ENCODE measurements at regions not wholly inside any gene's neighbourhood (a gene's known extent, or its start where the extent isn't known, plus 50 kb on each side); places are given as distances from the start of the nearest gene placed in this dataset.
A peak's percentile ranks its signal among the peaks of the same experiment; 100 is the strongest.

- H3K27ac ChIP-seq = peak overlapping the region; percentile 94; the same call in 1 of the 2 replicates
- no peak for TF ChIP-seq CTCF (conservative IDR thresholded peaks at IDR 0.05)
Measured at GRCh38 chr12:115870021-115870420, 407.5 kb downstream of the MED13L start.

GRCh38 chr12:115869604-115870003, 407.9 kb downstream of the MED13L start:
- peak overlapping the region; percentile 94; the same call in 1 of the 2 replicates for H3K27ac ChIP-seq
- TF ChIP-seq CTCF (conservative IDR thresholded peaks at IDR 0.05) = no peak

GRCh38 chr12:115868624-115869023, 408.9 kb downstream of the MED13L start:
- TF ChIP-seq CTCF (conservative IDR thresholded peaks at IDR 0.05) = no peak
- H3K27ac ChIP-seq = no peak overlapping the region

- peak overlapping the region; percentile 50 for H3K27ac ChIP-seq
- no peak for TF ChIP-seq CTCF (conservative IDR thresholded peaks at IDR 0.05)
Measured at GRCh38 chr12:115867854-115868253, 409.6 kb downstream of the MED13L start.

GRCh38 chr12:115866909-115867525, 410.5 kb downstream of the MED13L start:
- TF ChIP-seq CTCF (conservative IDR thresholded peaks at IDR 0.05) = peak; percentile 84
- peak overlapping the region; percentile 50 for H3K27ac ChIP-seq

- peak overlapping the region; percentile 50 for H3K27ac ChIP-seq
Measured at GRCh38 chr12:115866281-115866680, 411.2 kb downstream of the MED13L start.

GRCh38 chr12:115864396-115864795, 413.1 kb downstream of the MED13L start:
- TF ChIP-seq CTCF (conservative IDR thresholded peaks at IDR 0.05) = no peak
- H3K27ac ChIP-seq = no peak overlapping the region; the same call in 1 of the 2 replicates

GRCh38 chr12:115860619-115861018, 416.9 kb downstream of the MED13L start:
- TF ChIP-seq CTCF (conservative IDR thresholded peaks at IDR 0.05) = no peak
- H3K27ac ChIP-seq = peak overlapping the region; percentile 77
